Tibial artery (tissue), 4 donors: ENCODE measurements at regions not wholly inside any gene's neighbourhood (a gene's known extent, or its start where the extent isn't known, plus 50 kb on each side); places are given as distances from the start of the nearest gene placed in this dataset.

Experiments used
- DNase-seq, 2 donors: peaks; one replicate each; pipeline ENCODE4 v3.0.0-alpha.2; 2019
- H3K27ac ChIP-seq, 2 donors: fragments of 200-600 bp; sonication (generic) in 1 of 2; 1 replicate in 1 of 2; 2 replicates in 1 of 2; pipeline ENCODE4 v1.5.1; 2018 to 2019; ENCODE audit warnings: mild to moderate bottlenecking in 1 of 2
- H3K27me3 ChIP-seq, 2 donors: fragments of 200-600 bp; sonication (generic) in 1 of 2; one replicate each; pipeline versions ENCODE4 v1.5.1 to v1.6.0; 2016 to 2019
- H3K36me3 ChIP-seq, 3 donors: fragments of 200-600 bp; sonication (generic) in 2 of 3; one replicate each; pipeline ENCODE4 v1.5.1; 2016 to 2019; ENCODE audit warnings: mild to moderate bottlenecking in 2 of 3
- H3K4me1 ChIP-seq, 4 donors: fragments of 200-600 bp; sonication (generic) in 2 of 4; 1 replicate in 3 of 4; 2 replicates in 1 of 4; pipeline ENCODE4 v1.5.1; 2016 to 2019
- H3K4me3 ChIP-seq, 2 donors: fragments of 200-600 bp; sonication (generic) in 1 of 2; 1 replicate in 1 of 2; 2 replicates in 1 of 2; pipeline ENCODE4 v1.5.1; 2018 to 2019; ENCODE audit warnings: mild to moderate bottlenecking in 2 of 2
- H3K9me3 ChIP-seq, 3 donors: fragments of 200-600 bp; sonication (generic) in 1 of 3; one replicate each; pipeline ENCODE4 v1.5.1; 2016 to 2019
- CTCF ChIP-seq, 2 experiments: fragments of 200-600 bp in 1 of 2; fragments of 450-650 bp in 1 of 2; IDR thresholded peaks; one replicate each; pipeline ENCODE4 v1.5.1; 2017 to 2019; ENCODE audit warnings: antibody characterized with exemption in 2 of 2, mild to moderate bottlenecking in 1 of 2, moderate library complexity in 1 of 2
- intact Hi-C: fragments of 100-400 bp; cut with DNase I; formaldehyde crosslinking; loops from one replicate; pipeline ENCODE4 v1.15.0; 2023; ENCODE audit warnings: low total_unique reads

- H3K4me1 ChIP-seq = no peaks in the 10 kb centered on the region
- no peaks in the 10 kb centered on the region for H3K27me3 ChIP-seq
- DNase-seq = no peak
- no peaks in the 10 kb centered on the region for H3K36me3 ChIP-seq
- H3K4me3 ChIP-seq = no peak overlapping the region
- TF ChIP-seq CTCF (IDR thresholded peaks at IDR 0.05) = no peak
- H3K27ac ChIP-seq = no peak overlapping the region
- intact Hi-C loops = no loop called here
- no peaks in the 10 kb centered on the region for H3K9me3 ChIP-seq
Observed at GRCh38 chr3:135629701-135630408, 335.7 kb upstream of the PPP2R3A start.

GRCh38 chr3:135632556-135633065, 332.9 kb upstream of the PPP2R3A start:
- DNase-seq = no peak
- no peaks in the 10 kb centered on the region for H3K27me3 ChIP-seq
- no peaks in the 10 kb centered on the region for H3K9me3 ChIP-seq
- no peak for TF ChIP-seq CTCF (IDR thresholded peaks at IDR 0.05)
- intact Hi-C loops = no loop called here
- no peaks in the 10 kb centered on the region for H3K4me1 ChIP-seq
- no peak overlapping the region for H3K4me3 ChIP-seq
- H3K36me3 ChIP-seq = no peaks in the 10 kb centered on the region
- no peak overlapping the region for H3K27ac ChIP-seq

GRCh38 chr3:135633078-135633477, 332.4 kb upstream of the PPP2R3A start:
- Histone ChIP-seq H3K4me1 (no peaks in the 10 kb centered on the region), H3K9me3 (no peaks in the 10 kb centered on the region), H3K36me3 (no peaks in the 10 kb centered on the region), H3K27me3 (no peaks in the 10 kb centered on the region), H3K27ac (no peak overlapping the region), H3K4me3 (no peak overlapping the region)
- intact Hi-C loops = no loop called here
- DNase-seq = no peak
- no peak for TF ChIP-seq CTCF (IDR thresholded peaks at IDR 0.05)

- no peak for TF ChIP-seq CTCF (IDR thresholded peaks at IDR 0.05)
- DNase-seq = no peak
- H3K27ac ChIP-seq = no peak overlapping the region
- H3K4me1 ChIP-seq = no peaks in the 10 kb centered on the region
- H3K9me3 ChIP-seq = no peaks in the 10 kb centered on the region
- H3K36me3 ChIP-seq = no peaks in the 10 kb centered on the region
- intact Hi-C loops = no loop called here
- H3K4me3 ChIP-seq = no peak overlapping the region
- H3K27me3 ChIP-seq = no peaks in the 10 kb centered on the region
Observed at GRCh38 chr3:135636596-135636995, 328.9 kb upstream of the PPP2R3A start.

- Histone ChIP-seq H3K4me1 (no peaks in the 10 kb centered on the region), H3K4me3 (no peak overlapping the region), H3K27ac (no peak overlapping the region), H3K27me3 (no peaks in the 10 kb centered on the region), H3K36me3 (no peaks in the 10 kb centered on the region), H3K9me3 (no peaks in the 10 kb centered on the region)
- intact Hi-C loops = no loop called here
- no peak for DNase-seq
- TF ChIP-seq CTCF (IDR thresholded peaks at IDR 0.05) = no peak
Observed at GRCh38 chr3:135637013-135637412, 328.5 kb upstream of the PPP2R3A start.
